Esophagus squamous epithelium (tissue), 4 donors: ENCODE measurements at regions not wholly inside any gene's neighbourhood (a gene's known extent, or its start where the extent isn't known, plus 50 kb on each side); places are given as distances from the start of the nearest gene placed in this dataset.

ENCODE experiments used
- POLR2A ChIP-seq, 4 donors: fragments of 450-650 bp; IDR thresholded peaks; one replicate each; pipeline ENCODE4 v1.6.1; 2017; ENCODE audit warnings: antibody characterized with exemption in 4 of 4, mild to moderate bottlenecking in 4 of 4, moderate library complexity in 3 of 4
- TF ChIP-seq, protein P1 (sequence below), 6 experiments: fragments of 450-650 bp in 4 of 6; fragments of 200-600 bp in 2 of 6; sonication (generic) in 2 of 6; IDR thresholded peaks; one replicate each; pipeline ENCODE4 v1.5.1; 2016 to 2019; ENCODE audit warnings: antibody characterized with exemption in 6 of 6, mild to moderate bottlenecking in 4 of 6, moderate library complexity in 4 of 6

DNA sequence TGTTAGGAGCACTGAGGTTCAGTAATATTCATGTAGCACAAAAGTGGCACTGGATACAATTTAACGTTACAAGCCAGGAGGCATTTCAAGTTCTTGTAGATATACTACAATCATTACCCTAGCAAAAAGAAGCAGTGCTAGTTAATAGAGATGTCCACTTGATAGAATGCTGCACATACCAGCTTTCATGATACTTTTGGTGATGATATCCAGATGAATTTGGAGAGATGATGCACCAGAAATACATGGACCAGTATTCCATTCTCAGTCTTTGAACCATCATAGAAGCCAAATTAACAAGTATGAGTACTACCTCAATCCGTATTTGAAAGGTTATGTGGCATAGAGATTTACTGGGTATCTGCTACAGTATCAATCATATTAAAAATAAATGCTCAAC lies 421.0 kb upstream of the MAGEB18 start:
- TF ChIP-seq, protein P1, sequence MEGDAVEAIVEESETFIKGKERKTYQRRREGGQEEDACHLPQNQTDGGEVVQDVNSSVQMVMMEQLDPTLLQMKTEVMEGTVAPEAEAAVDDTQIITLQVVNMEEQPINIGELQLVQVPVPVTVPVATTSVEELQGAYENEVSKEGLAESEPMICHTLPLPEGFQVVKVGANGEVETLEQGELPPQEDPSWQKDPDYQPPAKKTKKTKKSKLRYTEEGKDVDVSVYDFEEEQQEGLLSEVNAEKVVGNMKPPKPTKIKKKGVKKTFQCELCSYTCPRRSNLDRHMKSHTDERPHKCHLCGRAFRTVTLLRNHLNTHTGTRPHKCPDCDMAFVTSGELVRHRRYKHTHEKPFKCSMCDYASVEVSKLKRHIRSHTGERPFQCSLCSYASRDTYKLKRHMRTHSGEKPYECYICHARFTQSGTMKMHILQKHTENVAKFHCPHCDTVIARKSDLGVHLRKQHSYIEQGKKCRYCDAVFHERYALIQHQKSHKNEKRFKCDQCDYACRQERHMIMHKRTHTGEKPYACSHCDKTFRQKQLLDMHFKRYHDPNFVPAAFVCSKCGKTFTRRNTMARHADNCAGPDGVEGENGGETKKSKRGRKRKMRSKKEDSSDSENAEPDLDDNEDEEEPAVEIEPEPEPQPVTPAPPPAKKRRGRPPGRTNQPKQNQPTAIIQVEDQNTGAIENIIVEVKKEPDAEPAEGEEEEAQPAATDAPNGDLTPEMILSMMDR (IDR thresholded peaks at IDR 0.05): no peak
- no peak for TF ChIP-seq POLR2A (IDR thresholded peaks at IDR 0.05)
